ENCODE measurements at regions not wholly inside any gene's neighbourhood (a gene's known extent, or its start where the extent isn't known, plus 50 kb on each side); places are given as distances from the start of the nearest gene placed in this dataset.

GRCh38 chr4:22877486-22878052 is 184.8 kb downstream of the GBA3 start:
- DNase-seq: no peak
- Histone ChIP-seq H2AK5ac (ENCODE audit: insufficient read length, low read length) (no peak overlapping the region), H3K23me2 (ENCODE audit: insufficient read length, low read depth, low read length, poor library complexity, severe bottlenecking) (no peaks in the 10 kb centered on the region), H2BK12ac (ENCODE audit: insufficient read length, low read depth, low read length) (no peak overlapping the region), H3K27ac (ENCODE audit: insufficient read length, low read depth, low read length) (no peak overlapping the region), H3K4me1 (ENCODE audit: insufficient read depth, low read length) (no peaks in the 10 kb centered on the region), H2BK15ac (ENCODE audit: low read depth, low read length) (no peak overlapping the region), H2AFZ (ENCODE audit: low read length) (no peak overlapping the region), H4K5ac (ENCODE audit: insufficient read length, low read depth, low read length) (no peak overlapping the region), H2BK5ac (ENCODE audit: insufficient read length, low read length) (no peak overlapping the region), H3K9ac (ENCODE audit: extremely low read depth, insufficient read length, low read length) (no peak overlapping the region), H2BK20ac (ENCODE audit: low read depth, low read length, poor library complexity, severe bottlenecking) (no peak overlapping the region), H3K23ac (ENCODE audit: insufficient read length, low read depth, low read length) (no peak overlapping the region), H3K14ac (ENCODE audit: insufficient read depth, low read length) (no peak overlapping the region), H3K18ac (ENCODE audit: insufficient read length, low read depth, low read length) (no peak overlapping the region), H3T11ph (ENCODE audit: low read length) (no peak overlapping the region), H3K4ac (ENCODE audit: low read depth, low read length) (no peak overlapping the region), H3K56ac (ENCODE audit: insufficient read length, low read depth, low read length) (no peak overlapping the region), H4K20me1 (ENCODE audit: control insufficient read depth, insufficient read depth, insufficient read length) (no peaks in the 10 kb centered on the region), H3K79me2 (ENCODE audit: insufficient read depth, low read length) (no peaks in the 10 kb centered on the region), H3K9me3 (ENCODE audit: control insufficient read depth, low read depth, low read length) (no peaks in the 10 kb centered on the region), H3K4me2 (ENCODE audit: insufficient read depth, insufficient read length, low read length) (no peak overlapping the region), H2BK120ac (ENCODE audit: low read depth, low read length, poor library complexity, severe bottlenecking) (no peak overlapping the region), H3K27me3 (ENCODE audit: insufficient read depth, low read length) (no peaks in the 10 kb centered on the region), H3K79me1 (ENCODE audit: insufficient read depth, low read depth, low read length, poor library complexity, severe bottlenecking) (no peaks in the 10 kb centered on the region), H4K91ac (ENCODE audit: insufficient read length, low read depth, low read length) (no peak overlapping the region), H4K8ac (replicated peaks; ENCODE audit: insufficient read length, low read depth, low read length) (no peak overlapping the region)
- WGBS (ENCODE audit: extremely low coverage, insufficient read length, low lambda C conversion rate): no CpG with 5 or more reads among the region's 16 CpGs
- H3K9me3 Mint-ChIP-seq: peaks cover 3 to 6% of the 10 kb centered on the region in 2 experiments; a peak in 3 of 5 replicates
- H3K4me3 Mint-ChIP-seq: no peak overlapping the region
- no peak for TF ChIP-seq CTCF (conservative IDR thresholded peaks at IDR 0.05)
- H3K4me1 Mint-ChIP-seq: peaks cover 4 to 5% of the 10 kb centered on the region in 2 experiments; a peak in 3 of 4 replicates
- no peak overlapping the region for H3K27ac Mint-ChIP-seq
- peaks cover 0 to 6% (median 5%) of the 10 kb centered on the region in 3 experiments; a peak in 4 of 7 replicates for H3K36me3 Mint-ChIP-seq (ENCODE audit: insufficient read depth in 1 of 3, low read depth in 3 of 3)
- no peaks in the 10 kb centered on the region for H3K27me3 Mint-ChIP-seq (ENCODE audit: low read depth)
